ENCODE measurements at regions not wholly inside any gene's neighbourhood (a gene's known extent, or its start where the extent isn't known, plus 50 kb on each side); places are given as distances from the start of the nearest gene placed in this dataset.
A peak's percentile ranks its signal among the peaks of the same experiment; 100 is the strongest.

GRCh38 chr22:22352371-22352999 is 107.9 kb downstream of the VPREB1 start:
- no peak for ATAC-seq (ENCODE audit: low read depth)
- H3K4me3 Mint-ChIP-seq = peak overlapping the region; percentile 32
- CTCF ChIA-PET = interaction anchor here (1.0 kb wide), 1 partner anchor 9 kb away, joined by 5 read pairs; no protein-coding TSS in a partner anchor

GRCh38 chr22:22355096-22355834 is 110.7 kb downstream of the VPREB1 start:
- intact Hi-C loops (cut with micrococcal nuclease) = loop anchor here (5.0 to 10.0 kb wide), 2 partner anchors 33 to 330 kb away; no protein-coding TSS in a partner anchor
- H3K4me1 Mint-ChIP-seq = peaks cover 59% of the 10 kb centered on the region
- CTCF ChIA-PET = interaction anchor here (1.1 to 2.4 kb wide), 3 partner anchors 11 to 25 kb away, joined by 3 to 9 read pairs (median 4); no protein-coding TSS in a partner anchor
- no peak for ATAC-seq (ENCODE audit: low read depth)
- no peak for TF ChIP-seq CTCF (IDR thresholded peaks at IDR 0.05)
- H3K9me3 Mint-ChIP-seq = no peaks in the 10 kb centered on the region
- POLR2A ChIA-PET = no interaction called here
- no peak for DNase-seq
- H3K27ac Mint-ChIP-seq = no peak overlapping the region
- no peaks in the 10 kb centered on the region for H3K36me3 Mint-ChIP-seq (ENCODE audit: low read depth)
- no peaks in the 10 kb centered on the region for H3K27me3 Mint-ChIP-seq
- no peak overlapping the region for H3K4me3 Mint-ChIP-seq

More at GRCh38 chr22:22352371-22352999, 107.9 kb downstream of the VPREB1 start:
- no peak for DNase-seq
- H3K36me3 Mint-ChIP-seq (ENCODE audit: low read depth) = no peaks in the 10 kb centered on the region
- intact Hi-C loops (cut with micrococcal nuclease) = loop anchor here (1.0 to 10.0 kb wide), 2 partner anchors 23 to 332 kb away; no protein-coding TSS in a partner anchor
- H3K4me1 Mint-ChIP-seq = peaks cover 47% of the 10 kb centered on the region
- no peaks in the 10 kb centered on the region for H3K9me3 Mint-ChIP-seq
- no peak overlapping the region for H3K27ac Mint-ChIP-seq
- no peak for TF ChIP-seq CTCF (IDR thresholded peaks at IDR 0.05)
- H3K27me3 Mint-ChIP-seq = no peaks in the 10 kb centered on the region
- POLR2A ChIA-PET = interaction anchor here (0.7 kb wide), 1 partner anchor 23 kb away, joined by 5 read pairs; no protein-coding TSS in a partner anchor

GRCh38 chr22:22357024-22357883 is 112.7 kb downstream of the VPREB1 start:
- peak; percentile 74 for DNase-seq
- TF ChIP-seq CTCF (IDR thresholded peaks at IDR 0.05) = no peak
- POLR2A ChIA-PET = interaction anchor here (0.6 to 1.8 kb wide), 10 partner anchors 12 to 599 kb away, joined by 3 to 9 read pairs (median 4); no protein-coding TSS in a partner anchor
- Mint-ChIP-seq H3K4me1 (peaks cover 55% of the 10 kb centered on the region), H3K27me3 (no peaks in the 10 kb centered on the region), H3K27ac (peak overlapping the region; percentile 79), H3K36me3 (ENCODE audit: low read depth) (no peaks in the 10 kb centered on the region), H3K9me3 (peaks cover 6% of the 10 kb centered on the region), H3K4me3 (peak overlapping the region; percentile 65)
- intact Hi-C loops (cut with micrococcal nuclease) = loop anchor here (1.0 to 10.0 kb wide), 7 partner anchors 35 to 599 kb away; no protein-coding TSS in a partner anchor
- CTCF ChIA-PET = interaction anchor here (0.7 to 2.4 kb wide), 19 partner anchors 8 to 598 kb away, joined by 3 to 12 read pairs (median 4); no protein-coding TSS in a partner anchor
- peak; percentile 87 for ATAC-seq (ENCODE audit: low read depth)

- ChIA-PET POLR2A (interaction anchor here (0.9 to 1.8 kb wide), 6 partner anchors 11 to 598 kb away, joined by 3 to 9 read pairs (median 3); no protein-coding TSS in a partner anchor), CTCF (interaction anchor here (0.7 to 2.0 kb wide), 11 partner anchors 9 to 597 kb away, joined by 3 to 12 read pairs (median 4); no protein-coding TSS in a partner anchor)
- Mint-ChIP-seq H3K36me3 (ENCODE audit: low read depth) (no peaks in the 10 kb centered on the region), H3K27me3 (no peaks in the 10 kb centered on the region), H3K4me1 (peaks cover 55% of the 10 kb centered on the region), H3K4me3 (peak overlapping the region; percentile 65), H3K9me3 (peaks cover 6% of the 10 kb centered on the region), H3K27ac (peak overlapping the region; percentile 42)
- no peak for DNase-seq
- intact Hi-C loops (cut with micrococcal nuclease) = loop anchor here (5.0 to 10.0 kb wide), 2 partner anchors 36 to 327 kb away; no protein-coding TSS in a partner anchor
- TF ChIP-seq CTCF (IDR thresholded peaks at IDR 0.05) = no peak
- no peak for ATAC-seq (ENCODE audit: low read depth)
Observed at GRCh38 chr22:22358152-22358551, 113.6 kb downstream of the VPREB1 start.

Measured in activated B cell treated with CpG ODN at 0.5 μM for 24 hours (primary cell).